ENCODE measurements at regions not wholly inside any gene's neighbourhood (a gene's known extent, or its start where the extent isn't known, plus 50 kb on each side); places are given as distances from the start of the nearest gene placed in this dataset.

- Histone ChIP-seq H3K9me2 (ENCODE audit: insufficient read depth) (no peaks in the 10 kb centered on the region), H3K9me3 (ENCODE audit: control insufficient read depth in 1 of 2, insufficient read depth in 1 of 2, low read depth in 1 of 2, low read length in 2 of 2) (peaks cover 3% of the 10 kb centered on the region in 2 experiments; a peak in 2 of 4 replicates), H3K79me2 (ENCODE audit: insufficient read depth, low read length) (no peaks in the 10 kb centered on the region), H3K36me3 (ENCODE audit: control insufficient read depth in 1 of 2, insufficient read depth in 2 of 2, low read length in 2 of 2) (no peaks in the 10 kb centered on the region), H3K27me3 (ENCODE audit: insufficient read depth, low read length) (no peaks in the 10 kb centered on the region), H4K20me1 (ENCODE audit: insufficient read depth) (no peaks in the 10 kb centered on the region), H2AFZ (ENCODE audit: low read depth, low read length, poor library complexity, severe bottlenecking) (no peak overlapping the region), H3K4me1 (ENCODE audit: control insufficient read depth in 1 of 2, insufficient read depth in 2 of 2, low read length in 2 of 2) (no peaks in the 10 kb centered on the region), H3K9ac (ENCODE audit: low read length) (no peak overlapping the region), H3K4me2 (ENCODE audit: low read length) (no peak overlapping the region), H3K27ac (ENCODE audit: low read depth, low read length) (no peak overlapping the region), H3K4me3 (replicated peaks in 1 of 2; ENCODE audit: low read depth in 1 of 2, low read length in 2 of 2) (no peak overlapping the region)
- DNase-seq (ENCODE audit: low read depth, low spot score) (no peak), ATAC-seq (no peak)
- RAD21 ChIA-PET (ENCODE audit: low non-redundant PET in 1 of 2, low total read pairs in 2 of 2, uncharacterized antibody in 2 of 2, unreplicated experiment in 2 of 2) = no interaction called here
- no peak for TF ChIP-seq CBX3 (IDR thresholded peaks at IDR 0.05; ENCODE audit: low read depth)
- no peak for TF ChIP-seq SIN3A (IDR thresholded peaks at IDR 0.05; ENCODE audit: low read depth)
- TF ChIP-seq CTCF (IDR thresholded peaks at IDR 0.05 in 2 of 3, conservative IDR thresholded peaks at IDR 0.05 in 1 of 3; ENCODE audit: borderline replicate concordance in 1 of 3, insufficient read depth in 1 of 3, low read depth in 2 of 3, low read length in 2 of 3) = no peak
- TF ChIP-seq EZH2phosphoT487 (IDR thresholded peaks at IDR 0.05; ENCODE audit: borderline replicate concordance) = no peak
- no peak for TF ChIP-seq TCF7L2 (IDR thresholded peaks at IDR 0.05; ENCODE audit: borderline replicate concordance, extremely low read depth, insufficient read depth, insufficient read length)
- TF ChIP-seq POLR2AphosphoS5 (IDR thresholded peaks at IDR 0.05; ENCODE audit: low read depth, low read length) = no peak
- no peak for TF ChIP-seq FOSL1 (IDR thresholded peaks at IDR 0.05; ENCODE audit: low read depth)
- no peak for TF ChIP-seq REST (IDR thresholded peaks at IDR 0.05; ENCODE audit: low read depth)
- no peak for TF ChIP-seq YY1 (IDR thresholded peaks at IDR 0.05; ENCODE audit: extremely low read depth, insufficient replicate concordance, low read depth, low read length)
- TF ChIP-seq ELF1 (IDR thresholded peaks at IDR 0.05; ENCODE audit: borderline replicate concordance, low read depth) = no peak
- no peak for TF ChIP-seq RAD21 (IDR thresholded peaks at IDR 0.05; ENCODE audit: low read depth)
- TF ChIP-seq ZNF274 (IDR thresholded peaks at IDR 0.05; ENCODE audit: low read depth, low read length) = no peak
- no peak for TF ChIP-seq ATF3 (IDR thresholded peaks at IDR 0.05)
- TF ChIP-seq SRF (IDR thresholded peaks at IDR 0.05; ENCODE audit: low read depth) = no peak
- no peak for TF ChIP-seq POLR2A (IDR thresholded peaks at IDR 0.05; ENCODE audit: borderline replicate concordance, extremely low read depth, insufficient read depth, insufficient read length)
- POLR2A ChIA-PET = no interaction called here
- BruUV-seq (replicated peaks) = no TSS peak
- CTCF ChIA-PET = no interaction called here
- intact Hi-C loops (cut with micrococcal nuclease) = no loop called here
These were observed 291.2 kb upstream of the SALL1 start for GRCh38 chr16:51442141-51442870.
